GM12872 (cell line): ENCODE measurements at regions not wholly inside any gene's neighbourhood (a gene's known extent, or its start where the extent isn't known, plus 50 kb on each side); places are given as distances from the start of the nearest gene placed in this dataset.

ENCODE experiments used
- CTCF ChIP-seq: IDR thresholded peaks from 3 replicates; pipeline ENCODE4 v1.5.1; 2011; ENCODE audit warnings: low read depth, mild to moderate bottlenecking, low read length, moderate library complexity; ENCODE audit not compliant: insufficient read depth

GRCh38 chr7:97573065-97573464, 158.8 kb upstream of the TAC1 start:
- no peak for TF ChIP-seq CTCF

GRCh38 chr7:97576043-97576442, 155.8 kb upstream of the TAC1 start:
- no peak for TF ChIP-seq CTCF

- TF ChIP-seq CTCF: no peak
Observed at GRCh38 chr7:97578225-97578624, 153.7 kb upstream of the TAC1 start.

- no peak for TF ChIP-seq CTCF
Observed at GRCh38 chr7:97580205-97580604, 151.7 kb upstream of the TAC1 start.

- no peak for TF ChIP-seq CTCF
Observed at GRCh38 chr7:97595439-97595838, 136.4 kb upstream of the TAC1 start.

- no peak for TF ChIP-seq CTCF
Observed at GRCh38 chr7:97601931-97602457, 129.9 kb upstream of the TAC1 start.

GRCh38 chr7:97620495-97620894, 111.4 kb upstream of the TAC1 start:
- TF ChIP-seq CTCF: no peak
